PC-3 (cell line): ENCODE measurements at regions not wholly inside any gene's neighbourhood (a gene's known extent, or its start where the extent isn't known, plus 50 kb on each side); places are given as distances from the start of the nearest gene placed in this dataset.

ENCODE experiments used
- EZH2phosphoT487 ChIP-seq: fragments of 300-600 bp; sonication (generic); IDR thresholded peaks from 2 replicates; pipeline ENCODE4 v1.6.1; 2018; ENCODE audit warnings: mild to moderate bottlenecking, antibody characterized with exemption, low read length, borderline replicate concordance
- TF ChIP-seq, protein P1 (sequence below): fragments of 300-600 bp; sonication (generic); conservative IDR thresholded peaks from 2 replicates; pipeline ENCODE4 v1.5.1; 2017; ENCODE audit warnings: antibody characterized with exemption, low read depth, mild to moderate bottlenecking, low read length

DNA sequence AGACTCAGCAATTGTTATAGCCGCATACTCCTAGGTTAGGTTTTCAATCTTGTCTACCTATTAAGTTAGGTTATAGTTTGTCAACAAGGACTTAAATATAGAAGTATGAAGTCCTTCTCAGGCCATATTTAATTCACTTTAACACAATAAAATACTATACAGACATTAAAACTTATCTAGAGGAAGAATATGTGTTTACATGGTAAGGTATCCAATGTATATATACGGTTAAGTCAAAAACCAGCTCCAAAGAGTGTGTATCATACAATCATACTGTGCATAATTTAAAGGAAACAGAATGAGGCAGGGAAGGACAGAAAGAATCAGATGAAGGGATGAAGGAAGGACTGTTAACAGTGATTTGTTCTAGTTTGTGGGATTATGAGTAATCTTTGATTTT is 79.5 kb upstream of the LANCL2 start:
- TF ChIP-seq, protein P1, sequence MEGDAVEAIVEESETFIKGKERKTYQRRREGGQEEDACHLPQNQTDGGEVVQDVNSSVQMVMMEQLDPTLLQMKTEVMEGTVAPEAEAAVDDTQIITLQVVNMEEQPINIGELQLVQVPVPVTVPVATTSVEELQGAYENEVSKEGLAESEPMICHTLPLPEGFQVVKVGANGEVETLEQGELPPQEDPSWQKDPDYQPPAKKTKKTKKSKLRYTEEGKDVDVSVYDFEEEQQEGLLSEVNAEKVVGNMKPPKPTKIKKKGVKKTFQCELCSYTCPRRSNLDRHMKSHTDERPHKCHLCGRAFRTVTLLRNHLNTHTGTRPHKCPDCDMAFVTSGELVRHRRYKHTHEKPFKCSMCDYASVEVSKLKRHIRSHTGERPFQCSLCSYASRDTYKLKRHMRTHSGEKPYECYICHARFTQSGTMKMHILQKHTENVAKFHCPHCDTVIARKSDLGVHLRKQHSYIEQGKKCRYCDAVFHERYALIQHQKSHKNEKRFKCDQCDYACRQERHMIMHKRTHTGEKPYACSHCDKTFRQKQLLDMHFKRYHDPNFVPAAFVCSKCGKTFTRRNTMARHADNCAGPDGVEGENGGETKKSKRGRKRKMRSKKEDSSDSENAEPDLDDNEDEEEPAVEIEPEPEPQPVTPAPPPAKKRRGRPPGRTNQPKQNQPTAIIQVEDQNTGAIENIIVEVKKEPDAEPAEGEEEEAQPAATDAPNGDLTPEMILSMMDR: no peak
- no peak for TF ChIP-seq EZH2phosphoT487
